NCI-H345 treated with DMSO at 0.1 percent for 48 hours (cell line): ENCODE measurements at regions not wholly inside any gene's neighbourhood (a gene's known extent, or its start where the extent isn't known, plus 50 kb on each side); places are given as distances from the start of the nearest gene placed in this dataset.

Experiments used
- DNase-seq: peaks from one replicate; lab custom pipeline; 2025; ENCODE audit not compliant: unreplicated experiment; lab: John Stamatoyannopoulos, UW

GRCh38 chr1:118253053-118253915, 68.3 kb upstream of the SPAG17 start:
- DNase-seq, result no peak

GRCh38 chr1:118252624-118253023, 67.6 kb upstream of the SPAG17 start:
- no peak for DNase-seq

GRCh38 chr1:118250232-118250631, 65.2 kb upstream of the SPAG17 start:
- DNase-seq, result no peak

GRCh38 chr1:118249641-118250040, 64.6 kb upstream of the SPAG17 start:
- no peak for DNase-seq

- DNase-seq, result peak; percentile 23
Observed at GRCh38 chr1:118247593-118247992, 62.6 kb upstream of the SPAG17 start.

GRCh38 chr1:118246646-118247045, 61.6 kb upstream of the SPAG17 start:
- DNase-seq, result no peak

- DNase-seq, result no peak
Observed at GRCh38 chr1:118244194-118244593, 59.2 kb upstream of the SPAG17 start.

GRCh38 chr1:118243269-118243668, 58.2 kb upstream of the SPAG17 start:
- no peak for DNase-seq
